B cell (primary cell): ENCODE measurements at regions not wholly inside any gene's neighbourhood (a gene's known extent, or its start where the extent isn't known, plus 50 kb on each side); places are given as distances from the start of the nearest gene placed in this dataset.

Experiments used
- ATAC-seq: fragments of 200-7000 bp; cut with Tn5 transposase; one replicate; pipeline ENCODE4 v1.10.0; 2021; ENCODE audit warnings: low read depth, mild to moderate bottlenecking, moderate number of reproducible peaks, moderate library complexity
- CTCF ChIA-PET: fragments of 350-600 bp; sonication (Branson Sonifier 250); formaldehyde crosslinking; loops from one replicate; lab custom pipeline; 2021; ENCODE audit warnings: antibody characterized with exemption, inconsistent platforms; lab: Charles Lee
- POLR2A ChIA-PET: fragments of 350-600 bp; sonication (Branson Sonifier 250); formaldehyde crosslinking; loops from one replicate; lab custom pipeline; 2021; ENCODE audit warnings: antibody characterized with exemption; lab: Charles Lee
- DNase-seq: peaks from one replicate; pipeline ENCODE4 v3.0.0; 2013
- H2AFZ ChIP-seq: 2 replicates; pipeline ENCODE4 v1.6.1; 2012; ENCODE audit warnings: mild to moderate bottlenecking, low read depth, low read length; ENCODE audit not compliant: insufficient read depth, poor library complexity, severe bottlenecking
- H3K27ac ChIP-seq, 2 donors: 1 replicate in 1 of 2; 2 replicates in 1 of 2; pipeline ENCODE4 v1.5.1; 2012 to 2013; ENCODE audit warnings: low read length in 2 of 2, mild to moderate bottlenecking in 2 of 2, moderate library complexity in 1 of 2
- H3K27me3 ChIP-seq, 4 experiments: fragments of 200-600 bp in 1 of 4; sonication (generic) in 1 of 4; replicated peaks in 1 of 4; 1 replicate in 2 of 4; 2 replicates in 2 of 4; pipeline versions ENCODE4 v1.6.1 to v1.7.0; 2013 to 2016; ENCODE audit warnings: low read length in 3 of 4, mild to moderate bottlenecking in 2 of 4, mixed read lengths in 1 of 4, moderate library complexity in 1 of 4; ENCODE audit not compliant: insufficient read depth in 4 of 4, control insufficient read depth in 3 of 4; ENCODE audit errors: control extremely low read depth in 1 of 4
- H3K36me3 ChIP-seq, 2 experiments: replicated peaks in 1 of 2; 1 replicate in 1 of 2; 2 replicates in 1 of 2; pipeline versions ENCODE4 v1.6.1 to v1.7.1; 2013; ENCODE audit warnings: low read length in 1 of 2; ENCODE audit not compliant: insufficient read depth in 2 of 2, control insufficient read depth in 1 of 2; ENCODE audit errors: control extremely low read depth in 1 of 2, extremely low read depth in 1 of 2
- H3K4me1 ChIP-seq, 2 donors: fragments of 200-600 bp in 1 of 2; sonication (generic) in 1 of 2; 1 replicate in 1 of 2; 2 replicates in 1 of 2; pipeline versions ENCODE4 v1.5.1 to v1.6.1; 2013 to 2017; ENCODE audit warnings: low read length in 2 of 2; ENCODE audit not compliant: control insufficient read depth in 2 of 2, insufficient read depth in 2 of 2
- H3K4me2 ChIP-seq: replicated peaks from 2 replicates; pipeline ENCODE3; 2012; ENCODE audit warnings: mild to moderate bottlenecking, low read depth, low read length; ENCODE audit not compliant: poor library complexity, severe bottlenecking
- H3K4me3 ChIP-seq, 5 experiments: fragments of 200-600 bp in 1 of 5; sonication (generic) in 1 of 5; 1 replicate in 3 of 5; 2 replicates in 2 of 5; pipeline versions ENCODE4 v1.5.1 to v1.7.0; 2011 to 2016; ENCODE audit warnings: low read length in 4 of 5, mild to moderate bottlenecking in 4 of 5, low read depth in 2 of 5, control low read depth in 1 of 5, moderate library complexity in 1 of 5; ENCODE audit not compliant: insufficient read depth in 1 of 5; ENCODE audit errors: control extremely low read depth in 1 of 5, extremely low read depth in 1 of 5
- H3K79me2 ChIP-seq: fragments of 200-600 bp; sonication (generic); one replicate; pipeline ENCODE4 v1.6.0; 2016; ENCODE audit warnings: low read length; ENCODE audit not compliant: control insufficient read depth, insufficient read depth
- H3K9ac ChIP-seq: fragments of 200-600 bp; sonication (generic); 2 replicates; pipeline ENCODE4 v1.6.1; 2017; ENCODE audit warnings: mild to moderate bottlenecking, low read length, moderate library complexity
- H3K9me3 ChIP-seq, 3 donors: one replicate each; pipeline versions ENCODE4 v1.6.1 to v1.7.1; 2013; ENCODE audit warnings: low read length in 2 of 3; ENCODE audit not compliant: control insufficient read depth in 2 of 3, insufficient read depth in 1 of 3; ENCODE audit errors: control extremely low read depth in 1 of 3
- H4K20me1 ChIP-seq: 2 replicates; pipeline ENCODE4 v1.6.0; 2012; ENCODE audit warnings: mild to moderate bottlenecking, low read length; ENCODE audit not compliant: insufficient read depth, control insufficient read depth, poor library complexity, severe bottlenecking
- H3K27ac Mint-ChIP-seq: one replicate; pipeline ENCODE4 v1.8.0; 2021; ENCODE audit warnings: mixed read lengths
- H3K27me3 Mint-ChIP-seq: one replicate; pipeline ENCODE4 v1.8.0; 2021; ENCODE audit warnings: mixed read lengths
- H3K4me1 Mint-ChIP-seq: one replicate; pipeline ENCODE4 v1.8.0; 2021; ENCODE audit warnings: mixed read lengths
- H3K4me3 Mint-ChIP-seq: one replicate; pipeline ENCODE4 v1.8.0; 2021; ENCODE audit warnings: mixed read lengths
- H3K9me3 Mint-ChIP-seq: one replicate; pipeline ENCODE4 v1.8.0; 2022; ENCODE audit warnings: mixed read lengths; ENCODE audit not compliant: insufficient read depth
- CTCF ChIP-seq: fragments of 200-600 bp; IDR thresholded peaks from one replicate; pipeline ENCODE4 v1.8.0; 2022; ENCODE audit warnings: antibody characterized with exemption, mild to moderate bottlenecking
- EZH2 ChIP-seq: IDR thresholded peaks from 2 replicates; pipeline ENCODE4 v1.6.1; 2012; ENCODE audit warnings: borderline replicate concordance, low read depth, mild to moderate bottlenecking, moderate library complexity, low read length; ENCODE audit not compliant: insufficient read depth, poor library complexity, severe bottlenecking
- WGBS: methylation state at CpG from one replicate; pipeline ENCODE4 v1.1.5; 2013; ENCODE audit warnings: missing lambda C conversion rate; ENCODE audit not compliant: insufficient coverage; 5-methylcytosine and 5-hydroxymethylcytosine counted together
- intact Hi-C: fragments of 100-400 bp; cut with micrococcal nuclease; formaldehyde crosslinking; loops from one replicate; pipeline ENCODE4 v1.10.0; 2022

- peaks cover 5% of the 10 kb centered on the region for H3K9me3 Mint-ChIP-seq
- no peaks in the 10 kb centered on the region for H3K4me1 Mint-ChIP-seq
- DNase-seq, result no peak
- Histone ChIP-seq H4K20me1 (no peaks in the 10 kb centered on the region), H3K27ac (no peak overlapping the region), H3K36me3 (no peaks in the 10 kb centered on the region), H3K9ac (no peak overlapping the region), H3K4me1 (no peaks in the 10 kb centered on the region), H2AFZ (no peak overlapping the region), H3K79me2 (no peaks in the 10 kb centered on the region), H3K9me3 (no peaks in the 10 kb centered on the region), H3K4me2 (no peak overlapping the region), H3K27me3 (no peaks in the 10 kb centered on the region), H3K4me3 (no peak overlapping the region)
- CTCF ChIA-PET, result no interaction called here
- no peak overlapping the region for H3K4me3 Mint-ChIP-seq
- intact Hi-C loops, result no loop called here
- no peak for ATAC-seq
- POLR2A ChIA-PET, result no interaction called here
- no peak for TF ChIP-seq CTCF
- no peak for TF ChIP-seq EZH2
- no peaks in the 10 kb centered on the region for H3K27me3 Mint-ChIP-seq
- no peak overlapping the region for H3K27ac Mint-ChIP-seq
These were observed 706.8 kb upstream of the POT1 start for GRCh38 chr7:125636320-125636962.

DNA sequence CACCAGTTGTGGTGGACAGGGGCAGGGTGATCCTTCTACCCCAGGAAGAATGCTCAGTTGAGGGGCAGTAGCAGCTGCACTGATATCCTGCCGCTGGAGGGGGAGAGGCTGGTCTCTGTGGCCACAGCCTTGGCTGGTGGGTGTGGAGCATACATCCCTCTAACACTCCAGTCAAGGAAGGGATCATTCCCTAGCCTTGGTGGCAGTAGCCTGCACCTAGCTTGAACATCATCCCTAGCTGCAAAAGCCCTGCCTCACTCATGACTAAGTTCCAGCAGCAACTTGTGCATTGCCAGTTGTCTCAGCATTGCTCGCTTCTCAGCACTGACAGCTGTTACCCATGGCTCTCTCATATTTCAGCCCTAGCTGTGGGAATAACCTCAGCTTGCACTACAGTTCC, 688.9 kb upstream of the POT1 start:
- no peaks in the 10 kb centered on the region for H3K4me1 Mint-ChIP-seq
- H3K9ac ChIP-seq, result no peak overlapping the region
- DNase-seq, result no peak
- ATAC-seq, result no peak
- H3K4me2 ChIP-seq, result no peak overlapping the region
- H3K4me3 Mint-ChIP-seq, result no peak overlapping the region
- TF ChIP-seq EZH2 (no peak), CTCF (no peak)
- no peaks in the 10 kb centered on the region for H3K4me1 ChIP-seq
- ChIA-PET POLR2A (no interaction called here), CTCF (no interaction called here)
- peaks cover 0 to 10% (median 3%) of the 10 kb centered on the region in 3 donors for H3K9me3 ChIP-seq
- H3K27me3 Mint-ChIP-seq, result no peaks in the 10 kb centered on the region
- peaks cover 7% of the 10 kb centered on the region for H3K9me3 Mint-ChIP-seq
- intact Hi-C loops, result no loop called here
- no peaks in the 10 kb centered on the region for H3K36me3 ChIP-seq
- no peaks in the 10 kb centered on the region for H4K20me1 ChIP-seq
- no peak overlapping the region for H3K27ac ChIP-seq
- H3K27me3 ChIP-seq, result no peaks in the 10 kb centered on the region
- H3K27ac Mint-ChIP-seq, result no peak overlapping the region
- WGBS, result 100% methylated on average over 1 of the region's 2 CpGs
- H3K4me3 ChIP-seq, result no peak overlapping the region
- no peak overlapping the region for H2AFZ ChIP-seq
- H3K79me2 ChIP-seq, result no peaks in the 10 kb centered on the region
